HG03280 (cell line): ENCODE measurements at regions not wholly inside any gene's neighbourhood (a gene's known extent, or its start where the extent isn't known, plus 50 kb on each side); places are given as distances from the start of the nearest gene placed in this dataset.

Experiments used
- ATAC-seq: cut with Tn5 transposase; IDR thresholded peaks from one replicate; pipeline ENCODE4 v1.9.1; 2021; ENCODE audit warnings: mild to moderate bottlenecking, moderate library complexity; ENCODE audit not compliant: unreplicated experiment

DNA sequence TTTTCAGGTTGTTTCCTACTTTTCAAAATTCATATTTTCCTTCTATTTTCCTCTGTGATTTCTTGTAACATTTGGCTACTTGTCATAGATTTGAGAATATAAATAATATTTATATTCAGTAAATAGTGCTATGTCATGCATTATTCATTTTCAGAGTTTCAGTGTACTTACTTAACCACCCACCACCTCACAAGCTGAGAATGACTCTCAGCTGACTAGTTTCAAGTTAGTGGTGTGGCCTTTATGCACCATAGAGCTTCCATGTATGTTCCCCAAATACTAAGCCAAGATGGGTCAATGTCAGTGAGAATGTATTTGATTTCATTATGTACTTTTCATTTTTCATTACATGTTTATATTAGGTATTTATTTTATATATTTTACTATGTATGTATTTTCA is 56.9 kb upstream of the RGS1 start:
- ATAC-seq, result peak; percentile 47

DNA sequence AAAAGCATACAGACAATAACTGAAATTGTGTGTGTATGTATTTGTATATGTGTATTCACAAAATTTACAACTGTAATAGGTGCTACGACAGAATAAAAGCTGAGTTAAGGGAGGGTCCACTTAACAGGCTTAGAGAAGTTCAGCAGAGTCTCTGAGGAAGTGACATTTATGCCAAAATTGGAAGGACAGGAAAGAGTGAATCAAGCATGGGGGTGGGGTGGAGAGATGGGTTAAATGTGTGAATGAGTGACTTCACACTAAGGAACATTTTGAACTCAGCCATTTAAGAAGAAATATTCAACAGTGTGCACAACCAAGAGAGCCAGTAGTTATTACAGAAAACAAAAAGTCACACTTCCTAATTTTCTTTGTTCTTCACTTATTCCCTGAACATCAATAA is 53.8 kb upstream of the RGS1 start:
- ATAC-seq, result no peak

DNA sequence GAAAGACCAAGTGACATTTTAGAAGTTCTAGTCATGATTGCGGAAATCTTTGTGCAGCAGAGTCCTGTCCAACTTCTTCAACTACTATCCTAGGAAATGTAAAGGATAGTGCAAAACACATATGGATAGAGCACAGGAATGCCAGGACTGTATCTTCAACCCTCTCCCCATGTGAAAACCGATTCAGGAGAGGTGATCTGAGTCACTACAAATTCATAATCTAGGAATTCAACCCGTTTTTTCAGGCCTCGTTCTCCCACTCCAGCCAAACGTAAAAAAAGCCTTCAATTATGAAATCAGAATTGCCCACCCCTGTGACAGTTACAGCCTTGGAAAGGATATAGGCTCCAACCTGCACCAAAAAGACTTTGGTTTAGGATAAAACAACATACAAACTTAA is 52.9 kb upstream of the RGS1 start:
- ATAC-seq, result no peak

DNA sequence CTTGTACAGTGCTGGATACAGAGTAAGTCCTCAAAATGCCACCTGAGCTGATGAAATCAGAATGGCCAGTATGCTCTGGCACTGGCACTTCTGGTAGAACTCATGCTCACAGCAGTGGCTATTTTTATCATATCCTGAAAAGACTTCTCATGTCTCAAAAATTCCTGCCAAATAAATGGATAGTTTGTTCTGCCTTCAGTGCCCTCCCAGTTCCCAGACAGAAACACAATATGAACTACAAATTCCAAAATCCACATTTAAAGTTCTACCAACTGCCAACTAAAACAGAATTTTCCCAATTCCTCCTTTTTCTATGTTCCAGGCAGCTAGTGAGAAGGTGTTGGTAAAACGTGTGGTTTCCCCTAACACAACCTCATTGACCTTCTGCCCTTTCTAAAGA is 51.4 kb upstream of the RGS1 start:
- no peak for ATAC-seq
